Testis (tissue), 2 donors: ENCODE measurements at regions not wholly inside any gene's neighbourhood (a gene's known extent, or its start where the extent isn't known, plus 50 kb on each side); places are given as distances from the start of the nearest gene placed in this dataset.

ENCODE experiments used
- CTCF ChIP-seq, 3 experiments: fragments of 450-650 bp in 2 of 3; fragments of 200-600 bp in 1 of 3; sonication (generic) in 1 of 3; IDR thresholded peaks; one replicate each; pipeline ENCODE4 v1.5.1; 2016 to 2019; ENCODE audit warnings: antibody characterized with exemption in 3 of 3, mild to moderate bottlenecking in 2 of 3, moderate library complexity in 1 of 3
- POLR2A ChIP-seq: fragments of 450-650 bp; IDR thresholded peaks from one replicate; pipeline ENCODE4 v1.6.1; 2017; ENCODE audit warnings: antibody characterized with exemption, mild to moderate bottlenecking, moderate library complexity

GRCh38 chr16:79758615-79759346 is 158.2 kb upstream of the MAF start:
- TF ChIP-seq CTCF (IDR thresholded peaks at IDR 0.05) (no peak), POLR2A (no peak)
